Mucosa of rectum (tissue), 2 donors: ENCODE measurements at regions not wholly inside any gene's neighbourhood (a gene's known extent, or its start where the extent isn't known, plus 50 kb on each side); places are given as distances from the start of the nearest gene placed in this dataset.

Experiments
- H3K27ac ChIP-seq, 2 donors: one replicate each; pipeline ENCODE4 v1.7.0; 2013; ENCODE audit warnings: inconsistent platforms in 2 of 2, low read depth in 2 of 2, low read length in 2 of 2
- H3K27me3 ChIP-seq, 2 donors: one replicate each; pipeline ENCODE4 v1.7.0; 2013; ENCODE audit warnings: low read length in 2 of 2; ENCODE audit not compliant: control insufficient read depth in 2 of 2, insufficient read depth in 2 of 2
- H3K36me3 ChIP-seq, 2 donors: one replicate each; pipeline ENCODE4 v1.7.0; 2013; ENCODE audit warnings: low read length in 2 of 2; ENCODE audit not compliant: control insufficient read depth in 2 of 2, insufficient read depth in 2 of 2
- H3K4me1 ChIP-seq, 2 donors: one replicate each; pipeline ENCODE4 v1.7.0; 2013; ENCODE audit warnings: low read length in 2 of 2, mild to moderate bottlenecking in 1 of 2; ENCODE audit not compliant: control insufficient read depth in 2 of 2, insufficient read depth in 2 of 2
- H3K4me3 ChIP-seq, 2 donors: one replicate each; pipeline ENCODE4 v1.7.0; 2013; ENCODE audit warnings: low read length in 2 of 2
- H3K9ac ChIP-seq, 2 donors: one replicate each; pipeline ENCODE4 v1.7.0; 2013; ENCODE audit warnings: low read length in 2 of 2, low read depth in 1 of 2, mild to moderate bottlenecking in 1 of 2
- H3K9me3 ChIP-seq, 2 donors: one replicate each; pipeline ENCODE4 v1.7.0; 2013; ENCODE audit warnings: low read length in 2 of 2; ENCODE audit not compliant: control insufficient read depth in 2 of 2
- donor health status: healthy.
- donor health status: Normal muscosa, but diverticular disease.

DNA sequence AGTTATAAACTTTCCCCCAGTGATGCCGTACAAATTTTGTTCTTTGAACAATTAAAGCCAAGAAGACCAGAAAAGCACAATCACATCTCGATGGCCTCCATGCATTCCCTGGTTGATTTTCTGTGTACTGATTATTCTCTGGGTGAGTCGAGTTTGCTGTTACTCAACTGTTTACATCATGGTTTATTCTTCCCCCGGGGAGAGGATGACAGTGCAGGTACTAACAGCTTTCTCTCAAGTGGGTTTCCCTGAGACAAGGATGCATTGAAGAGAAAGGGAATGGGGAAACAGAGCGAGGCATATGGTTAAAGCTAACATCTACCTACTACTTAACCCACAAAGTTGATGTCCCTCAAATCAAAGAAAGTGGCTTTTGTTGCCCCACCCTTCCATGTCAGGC lies 410.8 kb upstream of the FANCL start:
- Histone ChIP-seq H3K4me3 (no peak overlapping the region), H3K27ac (no peak overlapping the region), H3K27me3 (peaks cover 0 to 1% of the 10 kb centered on the region in 2 donors), H3K9me3 (no peaks in the 10 kb centered on the region), H3K4me1 (no peaks in the 10 kb centered on the region), H3K36me3 (no peaks in the 10 kb centered on the region), H3K9ac (no peak overlapping the region)

DNA sequence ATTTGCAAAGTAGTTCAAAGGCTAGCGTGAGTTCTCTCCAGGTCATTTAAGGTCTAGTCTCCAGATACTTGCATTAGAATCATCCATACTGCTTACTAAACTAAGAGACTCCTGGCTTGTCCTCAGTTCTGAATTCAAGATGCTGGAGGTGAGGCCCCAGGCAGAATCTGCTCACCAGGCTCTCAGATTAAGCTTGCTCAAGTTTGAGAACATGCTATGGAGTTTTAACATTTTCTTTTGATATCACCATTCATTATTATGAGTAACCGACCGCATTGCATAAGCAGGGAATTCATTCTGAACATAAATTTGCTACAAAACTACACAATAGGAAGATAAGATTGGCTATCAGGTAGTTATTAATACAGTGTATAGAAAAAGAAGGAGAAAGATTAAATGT lies 409.7 kb upstream of the FANCL start:
- Histone ChIP-seq H3K27me3 (peaks cover 0 to 1% of the 10 kb centered on the region in 2 donors), H3K27ac (no peak overlapping the region), H3K4me1 (no peaks in the 10 kb centered on the region), H3K9ac (no peak overlapping the region), H3K9me3 (no peaks in the 10 kb centered on the region), H3K36me3 (no peaks in the 10 kb centered on the region), H3K4me3 (no peak overlapping the region)

GRCh38 chr2:58649756-58650155 lies 408.6 kb upstream of the FANCL start:
- no peak overlapping the region for H3K27ac ChIP-seq
- no peaks in the 10 kb centered on the region for H3K4me1 ChIP-seq
- H3K27me3 ChIP-seq: peaks cover 0 to 1% of the 10 kb centered on the region in 2 donors
- no peak overlapping the region for H3K4me3 ChIP-seq
- no peaks in the 10 kb centered on the region for H3K36me3 ChIP-seq
- no peak overlapping the region for H3K9ac ChIP-seq
- no peaks in the 10 kb centered on the region for H3K9me3 ChIP-seq

- Histone ChIP-seq H3K27ac (no peak overlapping the region), H3K27me3 (no peaks in the 10 kb centered on the region), H3K4me3 (no peak overlapping the region), H3K4me1 (no peaks in the 10 kb centered on the region), H3K36me3 (no peaks in the 10 kb centered on the region), H3K9me3 (no peaks in the 10 kb centered on the region), H3K9ac (no peak overlapping the region)
Observed at GRCh38 chr2:58645017-58645416, 403.9 kb upstream of the FANCL start.

DNA sequence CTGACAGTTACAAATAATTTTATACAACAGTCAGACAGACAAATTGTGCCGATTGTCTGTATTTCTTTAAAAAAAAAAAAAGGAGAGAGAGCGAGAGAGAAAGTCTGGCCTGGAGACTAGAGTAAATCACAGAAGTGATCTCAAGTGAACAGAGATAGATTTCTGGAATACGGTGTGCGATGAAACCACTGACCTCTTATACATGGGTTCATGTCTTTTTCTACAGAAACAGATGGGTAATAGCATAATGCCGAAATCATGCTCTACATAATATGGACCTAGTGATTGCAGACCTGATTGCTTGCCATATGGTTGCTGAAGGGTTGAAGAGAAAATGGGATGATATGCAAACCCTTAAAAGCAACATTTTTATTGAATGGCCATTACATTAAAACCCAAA lies 403.3 kb upstream of the FANCL start:
- Histone ChIP-seq H3K36me3 (no peaks in the 10 kb centered on the region), H3K4me3 (no peak overlapping the region), H3K9ac (no peak overlapping the region), H3K9me3 (no peaks in the 10 kb centered on the region), H3K27me3 (no peaks in the 10 kb centered on the region), H3K4me1 (no peaks in the 10 kb centered on the region), H3K27ac (no peak overlapping the region)

DNA sequence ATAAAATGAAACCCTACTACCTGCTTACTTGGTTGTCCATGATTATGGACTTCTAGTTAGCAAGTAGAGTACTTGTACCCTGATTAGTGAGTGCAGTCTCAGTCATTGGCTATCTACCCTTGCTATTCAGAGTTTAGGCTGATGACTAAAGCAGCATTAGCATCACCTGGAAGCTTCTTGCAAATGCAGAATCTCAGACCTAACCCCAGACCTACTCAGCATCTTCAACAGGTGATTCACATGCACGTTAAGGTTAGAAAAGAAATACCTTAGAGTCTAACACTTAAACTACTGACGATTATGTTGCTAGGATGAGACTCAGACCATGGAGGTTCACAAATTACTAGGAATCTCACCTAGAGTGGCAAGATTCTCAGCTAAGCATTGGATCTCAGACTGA lies 399.9 kb upstream of the FANCL start:
- no peaks in the 10 kb centered on the region for H3K27me3 ChIP-seq
- no peaks in the 10 kb centered on the region for H3K36me3 ChIP-seq
- H3K9ac ChIP-seq: no peak overlapping the region
- H3K4me3 ChIP-seq: no peak overlapping the region
- H3K27ac ChIP-seq: no peak overlapping the region
- H3K9me3 ChIP-seq: no peaks in the 10 kb centered on the region
- no peaks in the 10 kb centered on the region for H3K4me1 ChIP-seq

GRCh38 chr2:58640042-58640441 lies 398.9 kb upstream of the FANCL start:
- Histone ChIP-seq H3K4me1 (no peaks in the 10 kb centered on the region), H3K27ac (no peak overlapping the region), H3K4me3 (no peak overlapping the region), H3K36me3 (no peaks in the 10 kb centered on the region), H3K9me3 (no peaks in the 10 kb centered on the region), H3K9ac (no peak overlapping the region), H3K27me3 (no peaks in the 10 kb centered on the region)

DNA sequence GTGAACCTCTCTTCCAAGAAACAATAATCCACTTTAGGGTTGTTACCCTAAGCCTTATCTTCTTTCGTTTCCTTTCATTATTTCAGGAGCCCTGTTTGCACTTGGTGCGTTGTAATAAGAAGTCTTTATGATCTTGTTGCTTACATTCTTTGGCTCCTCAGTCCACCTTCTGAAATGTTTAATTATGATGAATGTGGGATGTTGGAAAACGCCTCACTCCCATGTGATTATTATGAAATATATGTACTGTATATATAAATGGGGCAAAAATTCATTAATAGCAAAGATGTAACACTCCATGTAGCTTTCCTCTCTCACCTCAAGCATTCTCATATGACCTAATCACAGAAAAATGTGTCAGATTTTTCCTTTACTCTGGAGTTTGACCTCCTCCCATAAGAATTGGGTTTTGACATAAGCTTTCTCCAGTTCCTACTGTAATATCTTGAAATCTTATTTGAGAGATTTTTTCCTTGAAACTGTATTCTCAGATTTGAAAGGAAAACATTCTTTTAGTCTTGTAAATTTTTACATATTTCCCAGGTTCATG lies 397.2 kb upstream of the FANCL start:
- Histone ChIP-seq H3K4me3 (no peak overlapping the region), H3K27ac (no peak overlapping the region), H3K4me1 (no peaks in the 10 kb centered on the region), H3K27me3 (no peaks in the 10 kb centered on the region), H3K9me3 (no peaks in the 10 kb centered on the region), H3K36me3 (no peaks in the 10 kb centered on the region), H3K9ac (no peak overlapping the region)

- no peaks in the 10 kb centered on the region for H3K27me3 ChIP-seq
- H3K36me3 ChIP-seq: no peaks in the 10 kb centered on the region
Observed at GRCh38 chr2:58636872-58637271, 395.7 kb upstream of the FANCL start.

DNA sequence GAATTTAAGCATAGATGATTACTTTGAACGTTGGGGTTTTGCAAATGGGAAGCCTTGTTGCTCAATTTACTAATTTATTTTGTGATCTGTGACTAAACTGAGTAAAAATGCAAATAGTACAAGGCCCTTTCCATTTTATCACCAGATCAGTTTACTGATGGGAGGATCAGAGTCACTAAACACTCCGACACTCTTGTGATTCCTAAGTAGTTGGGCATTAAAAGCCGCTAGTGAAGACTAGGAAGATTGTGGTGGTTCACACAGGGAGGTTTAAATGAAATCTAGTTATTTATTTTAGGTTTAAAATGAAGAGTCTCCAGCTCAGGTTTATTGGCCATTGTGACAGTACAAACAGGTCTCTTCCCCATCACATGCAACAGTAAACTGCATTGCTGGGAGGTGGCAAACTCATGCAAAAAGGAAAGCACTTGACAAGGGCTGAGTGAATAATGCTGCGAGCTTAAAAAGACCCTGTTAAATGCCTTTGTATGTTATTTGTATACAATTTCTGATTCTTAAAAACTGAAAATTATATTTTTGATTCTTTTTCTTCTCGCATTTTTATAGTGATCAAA lies 394.8 kb upstream of the FANCL start:
- Histone ChIP-seq H3K27me3 (no peaks in the 10 kb centered on the region), H3K4me3 (no peak overlapping the region), H3K27ac (no peak overlapping the region), H3K9me3 (no peaks in the 10 kb centered on the region), H3K4me1 (no peaks in the 10 kb centered on the region), H3K36me3 (no peaks in the 10 kb centered on the region), H3K9ac (no peak overlapping the region)

More at GRCh38 chr2:58636872-58637271, 395.7 kb upstream of the FANCL start:
- no peaks in the 10 kb centered on the region for H3K4me1 ChIP-seq
- no peak overlapping the region for H3K4me3 ChIP-seq
- H3K9me3 ChIP-seq: no peaks in the 10 kb centered on the region
- H3K27ac ChIP-seq: no peak overlapping the region
- no peak overlapping the region for H3K9ac ChIP-seq
